H1 (cell line): ENCODE measurements at regions not wholly inside any gene's neighbourhood (a gene's known extent, or its start where the extent isn't known, plus 50 kb on each side); places are given as distances from the start of the nearest gene placed in this dataset.

Experiments used
- CTCF ChIA-PET: fragments of 300-600 bp; sonication (Branson Sonifier 250); formaldehyde crosslinking; loops from one replicate; lab custom pipeline; 2021; ENCODE audit not compliant: partially characterized antibody; lab: Charles Lee
- POLR2A ChIA-PET: fragments of 300-600 bp; sonication (Branson Sonifier 250); formaldehyde crosslinking; loops from one replicate; lab custom pipeline; 2021; ENCODE audit warnings: inconsistent platforms; ENCODE audit not compliant: partially characterized antibody; lab: Charles Lee
- DNase-seq, 2 experiments: peaks; one replicate each; pipeline versions ENCODE4 v3.0.0 to v3.0.0-alpha.2; 2010 to 2022; ENCODE audit warnings: low spot score in 2 of 2, low read depth in 1 of 2, mixed read lengths in 1 of 2
- FAIRE-seq: peaks from 2 replicates; lab custom pipeline; 2011; peaks lifted over from hg19 to GRCh38; lab: Jason Lieb, UNC
- H2AFZ ChIP-seq: 2 replicates; pipeline ENCODE4 v1.8.1; 2012; ENCODE audit warnings: low read length, inconsistent platforms
- H2AK5ac ChIP-seq: 2 replicates; pipeline ENCODE4 v1.6.1; 2013; ENCODE audit warnings: low read depth, low read length
- H2BK120ac ChIP-seq: replicated peaks from 2 replicates; pipeline ENCODE3; 2013; ENCODE audit warnings: low read depth, low read length, inconsistent platforms
- H2BK12ac ChIP-seq: 2 replicates; pipeline ENCODE4 v1.6.1; 2013; ENCODE audit warnings: low read depth, low read length
- H2BK15ac ChIP-seq: 2 replicates; pipeline ENCODE4 v1.6.1; 2013; ENCODE audit warnings: low read length
- H2BK20ac ChIP-seq: 2 replicates; pipeline ENCODE4 v1.6.1; 2013; ENCODE audit warnings: low read length
- H2BK5ac ChIP-seq: 2 replicates; pipeline ENCODE4 v1.6.1; 2013; ENCODE audit warnings: low read depth, low read length
- H3K14ac ChIP-seq: 2 replicates; pipeline ENCODE4 v1.6.1; 2013; ENCODE audit warnings: inconsistent platforms; ENCODE audit not compliant: insufficient read length
- H3K18ac ChIP-seq: 2 replicates; pipeline ENCODE4 v1.6.1; 2013; ENCODE audit warnings: low read length; ENCODE audit errors: extremely low read depth
- H3K23ac ChIP-seq: 2 replicates; pipeline ENCODE4 v1.6.1; 2013; ENCODE audit warnings: inconsistent platforms; ENCODE audit not compliant: insufficient read length
- H3K23me2 ChIP-seq: 2 replicates; pipeline ENCODE4 v1.6.1; 2013; ENCODE audit warnings: low read depth, low read length
- H3K27ac ChIP-seq: 2 replicates; pipeline ENCODE4 v1.6.1; 2011; ENCODE audit warnings: low read depth, low read length, inconsistent platforms
- H3K27me3 ChIP-seq, 4 experiments: replicated peaks in 1 of 4; 1 replicate in 1 of 4; 2 replicates in 3 of 4; pipeline versions ENCODE4 v1.6.1 to v1.8.1; 2011 to 2013; ENCODE audit warnings: low read length in 3 of 4, mild to moderate bottlenecking in 3 of 4, inconsistent platforms in 2 of 4, mixed read lengths in 2 of 4, moderate library complexity in 1 of 4; ENCODE audit not compliant: control insufficient read depth in 3 of 4, insufficient read depth in 3 of 4; ENCODE audit errors: extremely low read depth in 1 of 4
- H3K36me3 ChIP-seq, 4 experiments: 2 replicates each; pipeline versions ENCODE4 v1.6.1 to v1.8.1; 2011 to 2013; ENCODE audit warnings: mild to moderate bottlenecking in 4 of 4, low read length in 3 of 4, moderate library complexity in 2 of 4, control low read depth in 1 of 4, inconsistent platforms in 1 of 4; ENCODE audit not compliant: insufficient read depth in 4 of 4, control insufficient read depth in 2 of 4
- H3K4ac ChIP-seq: replicated peaks from 2 replicates; pipeline ENCODE3; 2013; ENCODE audit warnings: low read length, low read depth, mixed read lengths, inconsistent platforms; ENCODE audit not compliant: insufficient read length
- H3K4me1 ChIP-seq, 4 experiments: replicated peaks in 1 of 4; 1 replicate in 1 of 4; 2 replicates in 3 of 4; pipeline versions ENCODE4 v1.6.1 to v1.8.1; 2011 to 2013; ENCODE audit warnings: low read length in 3 of 4, inconsistent platforms in 2 of 4, mixed read lengths in 1 of 4; ENCODE audit not compliant: insufficient read depth in 4 of 4, control insufficient read depth in 3 of 4
- H3K4me2 ChIP-seq, 2 experiments: 2 replicates each; pipeline versions ENCODE4 v1.6.1 to v1.8.1; 2011 to 2013; ENCODE audit warnings: low read depth in 2 of 2, low read length in 2 of 2, control low read depth in 1 of 2, inconsistent platforms in 1 of 2, mild to moderate bottlenecking in 1 of 2; ENCODE audit not compliant: insufficient read depth in 1 of 2
- H3K4me3 ChIP-seq, 4 experiments: fragments of 200-600, 300-600 bp in 1 of 4; sonication (generic), shearing (Covaris generic), sonication (Bioruptor Twin) in 1 of 4; 2 replicates each; pipeline versions ENCODE4 v1.5.1 to v1.8.1; 2011 to 2016; ENCODE audit warnings: low read length in 4 of 4, low read depth in 3 of 4, control low read depth in 2 of 4, inconsistent platforms in 2 of 4, mild to moderate bottlenecking in 2 of 4, mixed read lengths in 1 of 4, moderate library complexity in 1 of 4; ENCODE audit not compliant: insufficient read depth in 2 of 4; ENCODE audit errors: extremely low read depth in 1 of 4
- H3K56ac ChIP-seq: replicated peaks from 2 replicates; pipeline ENCODE3; 2013; ENCODE audit warnings: low read depth, mild to moderate bottlenecking, mixed read lengths, low read length, inconsistent platforms; ENCODE audit not compliant: insufficient read length
- H3K79me1 ChIP-seq: 2 replicates; pipeline ENCODE4 v1.6.1; 2013; ENCODE audit warnings: low read depth, low read length, control low read depth
- H3K79me2 ChIP-seq, 2 experiments: 2 replicates each; pipeline versions ENCODE4 v1.6.1 to v1.8.1; 2012 to 2013; ENCODE audit warnings: low read length in 2 of 2, mild to moderate bottlenecking in 2 of 2, inconsistent platforms in 1 of 2; ENCODE audit not compliant: insufficient read depth in 2 of 2, control insufficient read depth in 1 of 2
- H3K9ac ChIP-seq, 4 experiments: replicated peaks in 1 of 4; 1 replicate in 1 of 4; 2 replicates in 3 of 4; pipeline versions ENCODE4 v1.6.1 to v1.8.1; 2011 to 2013; ENCODE audit warnings: low read depth in 3 of 4, low read length in 3 of 4, control low read depth in 2 of 4, mild to moderate bottlenecking in 2 of 4, moderate library complexity in 2 of 4, inconsistent platforms in 1 of 4; ENCODE audit errors: extremely low read depth in 1 of 4
- H3K9me3 ChIP-seq, 2 experiments: 2 replicates each; pipeline versions ENCODE4 v1.6.1 to v1.8.1; 2012 to 2013; ENCODE audit warnings: mild to moderate bottlenecking in 2 of 2, moderate library complexity in 2 of 2, control low read depth in 1 of 2, inconsistent platforms in 1 of 2, low read depth in 1 of 2, low read length in 1 of 2, mixed read lengths in 1 of 2; ENCODE audit not compliant: insufficient read depth in 2 of 2
- H4K20me1 ChIP-seq, 2 experiments: replicated peaks in 1 of 2; 2 replicates each; pipeline versions ENCODE3 to v1.8.1; 2011 to 2013; ENCODE audit warnings: inconsistent platforms in 2 of 2, low read length in 2 of 2, mild to moderate bottlenecking in 1 of 2; ENCODE audit not compliant: insufficient read depth in 2 of 2, control insufficient read depth in 1 of 2
- H4K5ac ChIP-seq: 2 replicates; pipeline ENCODE4 v1.6.1; 2013; ENCODE audit warnings: low read length, low read depth, mixed read lengths, inconsistent platforms; ENCODE audit not compliant: insufficient read length
- H4K8ac ChIP-seq: 2 replicates; pipeline ENCODE4 v1.8.0; 2013; ENCODE audit warnings: mild to moderate bottlenecking, moderate library complexity, low read length, inconsistent platforms; ENCODE audit not compliant: insufficient read depth; ENCODE audit errors: extremely low read depth
- H4K91ac ChIP-seq: replicated peaks from 2 replicates; pipeline ENCODE3; 2013; ENCODE audit warnings: low read length, mixed read lengths, inconsistent platforms; ENCODE audit not compliant: insufficient read length
- CTCF ChIP-seq, 3 experiments: IDR thresholded peaks; 1 replicate in 2 of 3; 2 replicates in 1 of 3; pipeline versions ENCODE4 v1.5.1 to v1.6.1; 2011; ENCODE audit warnings: low read length in 3 of 3, mild to moderate bottlenecking in 3 of 3, inconsistent platforms in 2 of 3, low read depth in 1 of 3, moderate library complexity in 1 of 3; ENCODE audit not compliant: insufficient read depth in 1 of 3; ENCODE audit errors: control extremely low read depth in 1 of 3
- PHF8 ChIP-seq: fragments of 200-600 bp; sonication (generic); conservative IDR thresholded peaks from 2 replicates; pipeline ENCODE4 v1.7.1; 2012; ENCODE audit warnings: low read depth, mild to moderate bottlenecking, inconsistent platforms, low read length, moderate library complexity
- SIRT6 ChIP-seq: IDR thresholded peaks from one replicate; pipeline ENCODE4 v1.7.1; 2012; ENCODE audit warnings: low read length, inconsistent platforms
- WGBS, 2 experiments: shearing (Covaris generic) in 1 of 2; methylation state at CpG; one replicate each; pipeline versions ENCODE4 v1.1.6 to v1.1.7; 2013 to 2015; ENCODE audit warnings: low lambda C conversion rate in 2 of 2, mixed read lengths in 2 of 2, inconsistent platforms in 1 of 2, low coverage in 1 of 2, missing lambda C conversion rate in 1 of 2; ENCODE audit not compliant: insufficient replicate concordance in 2 of 2, insufficient coverage in 1 of 2, insufficient read length in 1 of 2; ENCODE audit errors: extremely low coverage in 1 of 2, missing lambda C conversion rate in 1 of 2; 5-methylcytosine and 5-hydroxymethylcytosine counted together

DNA sequence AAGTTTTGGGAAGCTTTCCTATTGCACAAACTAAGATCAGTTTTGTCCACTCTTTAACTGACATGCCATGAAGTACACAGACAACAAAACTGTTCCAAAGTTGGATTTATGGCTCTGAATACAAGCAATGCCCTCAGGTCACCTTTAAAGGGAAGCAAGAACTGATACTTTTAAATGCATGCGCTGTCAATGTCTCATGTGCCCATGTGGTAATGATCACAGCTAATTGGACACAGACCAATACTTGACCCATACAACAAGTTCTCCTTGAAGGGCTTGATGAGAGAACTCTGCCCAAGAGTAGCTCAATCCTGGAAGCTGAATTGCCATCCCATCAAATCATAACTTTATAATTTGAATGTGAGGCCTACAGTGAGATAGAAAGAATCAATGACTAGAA, 624.9 kb downstream of the ETS1 start:
- Histone ChIP-seq H3K27ac (no peak overlapping the region), H2BK12ac (no peak overlapping the region), H2BK20ac (no peak overlapping the region), H4K91ac (no peak overlapping the region), H2BK15ac (no peak overlapping the region), H3K56ac (no peak overlapping the region), H3K4me3 (no peak overlapping the region), H3K36me3 (no peaks in the 10 kb centered on the region), H3K23ac (no peak overlapping the region), H3K14ac (no peak overlapping the region), H4K5ac (no peak overlapping the region), H3K23me2 (no peaks in the 10 kb centered on the region), H4K8ac (no peak overlapping the region), H3K4ac (no peak overlapping the region), H2AFZ (no peak overlapping the region), H3K79me1 (no peaks in the 10 kb centered on the region), H3K79me2 (no peaks in the 10 kb centered on the region), H3K9me3 (no peaks in the 10 kb centered on the region), H2BK120ac (no peak overlapping the region), H4K20me1 (no peaks in the 10 kb centered on the region), H3K27me3 (no peaks in the 10 kb centered on the region), H3K18ac (no peak overlapping the region), H3K4me2 (no peak overlapping the region), H2AK5ac (no peak overlapping the region), H3K9ac (no peak overlapping the region), H2BK5ac (no peak overlapping the region), H3K4me1 (no peaks in the 10 kb centered on the region)
- ChIA-PET POLR2A (no interaction called here), CTCF (interaction anchor here (1.1 kb wide), 1 partner anchor 11 kb away, joined by 4 read pairs; no protein-coding TSS in a partner anchor)
- FAIRE-seq = no peak
- DNase-seq = no peak
- 89% methylated on average over 1 of the region's 1 CpG; no CpG with 5 or more reads in 1 of the 2 experiments for WGBS, 2 experiments
- TF ChIP-seq PHF8 (no peak), CTCF (IDR thresholded peaks at IDR 0.05; ENCODE audit: control extremely low read depth in 1 of 3, insufficient read depth in 1 of 3, low read depth in 1 of 3, low read length in 3 of 3) (no peak), SIRT6 (no peak)
